GM13977 (cell line): ENCODE measurements at regions not wholly inside any gene's neighbourhood (a gene's known extent, or its start where the extent isn't known, plus 50 kb on each side); places are given as distances from the start of the nearest gene placed in this dataset.

Experiments used
- DNase-seq: peaks from one replicate; pipeline ENCODE4 v3.0.0; 2012; ENCODE audit warnings: low spot score
- CTCF ChIP-seq: IDR thresholded peaks from 2 replicates; pipeline ENCODE4 v1.5.1; 2012; ENCODE audit warnings: mild to moderate bottlenecking, control low read depth; ENCODE audit not compliant: insufficient read depth; ENCODE audit errors: extremely low read depth, missing control alignments
- in situ Hi-C: fragments of 300-500 bp; cut with MboI; formaldehyde crosslinking; loops from one replicate; pipeline ENCODE4 v1.12.0; 2022; ENCODE audit warnings: low sequenced_read_pairs, low pct_unique_long_range_greater_than_20kb, mixed read lengths, inconsistent platforms; ENCODE audit not compliant: unreplicated experiment

DNA sequence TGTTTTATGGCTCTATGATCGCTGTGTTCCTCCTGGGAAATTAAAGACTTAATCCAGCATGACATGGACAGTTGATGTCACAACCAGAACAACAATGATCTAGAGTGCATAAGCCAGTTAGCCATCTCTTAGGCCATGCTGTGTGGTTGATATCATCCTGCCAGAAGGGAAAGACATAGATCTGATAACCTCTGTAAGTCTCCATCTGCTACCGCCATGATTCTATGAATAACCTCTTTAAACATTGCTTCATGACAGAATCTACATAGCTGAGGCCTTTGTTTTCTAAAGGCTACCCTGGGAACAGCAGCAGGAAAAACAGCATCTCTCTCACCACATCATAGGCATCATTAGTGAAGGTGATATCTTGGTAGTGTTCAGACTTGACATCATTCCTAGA, 117.6 kb upstream of the PHACTR1 start:
- DNase-seq: no peak
- in situ Hi-C loops: loop anchor here (10.0 to 25.0 kb wide), 2 partner anchors 304 to 937 kb away; partner anchors contain the start of gene EDN1
- no peak for TF ChIP-seq CTCF

- no peak for DNase-seq
- in situ Hi-C loops: loop anchor here (25.0 kb wide), 1 partner anchor 440 kb away; no protein-coding TSS in a partner anchor
- TF ChIP-seq CTCF: no peak
Measured at GRCh38 chr6:12601881-12602280, 114.7 kb upstream of the PHACTR1 start.

GRCh38 chr6:12602342-12602741, 114.2 kb upstream of the PHACTR1 start:
- no peak for DNase-seq
- no peak for TF ChIP-seq CTCF
- in situ Hi-C loops: loop anchor here (25.0 kb wide), 1 partner anchor 440 kb away; no protein-coding TSS in a partner anchor

DNA sequence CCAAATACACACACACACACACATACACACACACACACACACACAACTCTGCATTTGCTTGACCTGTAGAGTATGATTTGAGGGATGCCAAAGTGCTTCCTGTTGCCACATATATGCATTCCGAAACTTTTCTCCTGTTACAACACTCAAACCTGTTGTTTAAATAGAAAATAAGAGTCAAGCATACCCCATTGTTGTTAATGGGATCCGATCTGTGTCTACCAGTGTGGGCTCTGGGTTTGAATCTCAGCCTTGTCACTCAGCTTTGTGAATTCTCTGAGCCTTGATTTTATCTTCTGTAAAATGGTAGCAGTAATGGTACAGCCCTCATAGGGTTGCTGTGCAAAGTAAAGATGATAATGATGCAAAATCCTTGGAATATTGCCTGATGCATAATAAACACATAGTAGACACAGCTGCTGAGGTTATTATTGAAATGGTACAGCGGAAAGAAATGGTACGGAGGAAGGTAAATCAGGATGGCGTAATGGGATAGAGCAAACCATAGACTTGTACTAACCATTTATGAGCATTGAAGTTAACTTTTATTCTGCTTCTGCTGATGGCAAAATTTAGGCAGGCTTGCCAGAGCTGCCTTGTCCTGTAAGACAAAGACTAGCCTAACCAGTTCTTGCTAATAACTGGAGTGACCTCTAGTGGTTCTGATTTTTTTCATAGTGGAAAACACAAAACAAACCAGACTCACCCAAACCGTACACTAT, 113.5 kb upstream of the PHACTR1 start:
- in situ Hi-C loops: loop anchor here (25.0 kb wide), 1 partner anchor 441 kb away; no protein-coding TSS in a partner anchor
- no peak for DNase-seq

DNA sequence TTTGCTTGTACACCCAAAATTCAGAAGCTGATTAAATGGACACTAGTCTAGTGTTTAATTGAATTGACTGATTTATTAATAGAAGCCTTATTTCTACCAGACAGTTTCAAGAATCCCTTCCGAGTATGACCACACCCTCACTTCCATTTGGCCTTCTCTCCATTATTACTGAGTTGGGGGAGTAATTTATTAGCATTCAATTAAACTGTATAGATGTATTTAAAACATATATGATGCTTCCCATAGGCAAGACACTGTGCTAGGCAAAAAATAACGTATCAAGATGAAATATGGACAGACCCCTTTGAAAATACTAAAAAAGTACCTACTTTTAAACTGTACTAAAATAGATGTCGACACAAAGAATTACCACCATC, 112.9 kb upstream of the PHACTR1 start:
- no peak for TF ChIP-seq CTCF
- no peak for DNase-seq
- in situ Hi-C loops: loop anchor here (25.0 kb wide), 1 partner anchor 441 kb away; no protein-coding TSS in a partner anchor

More for the DNA sequence above, 113.5 kb upstream of the PHACTR1 start:
- peak; percentile 58 for TF ChIP-seq CTCF

DNA sequence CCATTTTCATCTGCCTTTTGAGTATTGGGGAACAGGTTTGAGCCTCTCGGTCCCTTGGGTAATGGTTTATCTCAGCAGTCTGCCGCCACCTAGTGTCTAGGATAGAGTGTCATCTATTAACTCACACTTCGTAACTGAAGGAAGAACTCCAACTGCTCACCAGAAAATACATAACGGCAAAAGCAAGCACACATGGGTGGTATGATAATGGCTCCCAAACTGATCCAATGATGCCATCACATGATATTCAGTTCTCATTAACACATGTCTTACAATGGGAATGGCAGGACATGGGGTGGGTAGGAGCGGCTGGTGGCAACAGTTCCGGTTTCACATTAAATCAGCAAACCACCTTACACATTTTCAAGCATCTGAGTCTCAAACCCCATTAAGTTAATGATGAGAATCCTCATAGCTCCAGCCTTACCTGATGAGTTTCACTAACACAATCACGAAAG, 110.7 kb upstream of the PHACTR1 start:
- TF ChIP-seq CTCF: peak; percentile 76
- in situ Hi-C loops: loop anchor here (5.0 to 25.0 kb wide), 2 partner anchors 444 to 1019 kb away; no protein-coding TSS in a partner anchor
- DNase-seq: peak; percentile 23
